SK-N-SH treated with all-trans-retinoic acid at 6 μM for 48 hours (cell line): ENCODE measurements at regions not wholly inside any gene's neighbourhood (a gene's known extent, or its start where the extent isn't known, plus 50 kb on each side); places are given as distances from the start of the nearest gene placed in this dataset.

Source experiments
- ATAC-seq: fragments of 200-7000 bp; cut with Tn5 transposase; 3 replicates; pipeline ENCODE4 v1.9.1; 2020; ENCODE audit warnings: mild to moderate bottlenecking, moderate library complexity
- ARNTL ChIP-seq: fragments of 450-650 bp; formaldehyde crosslinking; IDR thresholded peaks from 2 replicates; pipeline ENCODE4 v1.5.0; 2020; ENCODE audit warnings: low read depth, mild to moderate bottlenecking, moderate library complexity, borderline replicate concordance
- BACH2 ChIP-seq: fragments of 250-450 bp; sonication (Bioruptor Pico); IDR thresholded peaks from 2 replicates; pipeline ENCODE4 v1.9.0; 2021; ENCODE audit warnings: mild to moderate bottlenecking, borderline replicate concordance
- CREB5 ChIP-seq: fragments of 250-450 bp; sonication (Bioruptor Pico); IDR thresholded peaks from 2 replicates; pipeline ENCODE4 v1.5.1; 2020; ENCODE audit warnings: low read depth, mild to moderate bottlenecking, moderate library complexity
- CSDC2 ChIP-seq: fragments of 250-450 bp; sonication (Bioruptor Pico); IDR thresholded peaks from 2 replicates; pipeline ENCODE4 v1.5.0; 2020; ENCODE audit warnings: mild to moderate bottlenecking, moderate library complexity
- ESRRG ChIP-seq: fragments of 250-450 bp; sonication (Bioruptor Pico); IDR thresholded peaks from 2 replicates; pipeline ENCODE4 v1.6.1; 2021; ENCODE audit warnings: mild to moderate bottlenecking
- GLIS3 ChIP-seq: fragments of 250-450 bp; sonication (Bioruptor Pico); IDR thresholded peaks from 2 replicates; pipeline ENCODE4 v1.5.0; 2020; ENCODE audit warnings: mild to moderate bottlenecking, moderate library complexity
- ISL1 ChIP-seq: fragments of 250-450 bp; sonication (Bioruptor Pico); IDR thresholded peaks from 2 replicates; pipeline ENCODE4 v2.1.2; 2022; ENCODE audit warnings: mild to moderate bottlenecking, moderate library complexity
- OSR1 ChIP-seq: fragments of 250-450 bp; sonication (Bioruptor Pico); IDR thresholded peaks from 2 replicates; pipeline ENCODE4 v1.8.0; 2022; ENCODE audit warnings: moderate library complexity, mild to moderate bottlenecking, inconsistent platforms
- PATZ1 ChIP-seq: fragments of 250-450 bp; sonication (Bioruptor Pico); IDR thresholded peaks from 2 replicates; pipeline ENCODE4 v1.8.0; 2020; ENCODE audit warnings: mild to moderate bottlenecking, moderate library complexity, borderline replicate concordance
- PPARA ChIP-seq: fragments of 250-450 bp; sonication (Bioruptor Pico); IDR thresholded peaks from 2 replicates; pipeline ENCODE4 v1.5.0; 2020; ENCODE audit warnings: mild to moderate bottlenecking, borderline replicate concordance
- TCF4 ChIP-seq: fragments of 250-450 bp; sonication (Bioruptor Pico); IDR thresholded peaks from 2 replicates; pipeline ENCODE4 v1.8.0; 2021; ENCODE audit warnings: mild to moderate bottlenecking, moderate library complexity, borderline replicate concordance
- ZFP3 ChIP-seq: fragments of 250-450 bp; sonication (Bioruptor Pico); IDR thresholded peaks from 2 replicates; pipeline ENCODE4 v1.5.0; 2020; ENCODE audit warnings: mild to moderate bottlenecking, moderate library complexity
- ZFP30 ChIP-seq: fragments of 450-650 bp; formaldehyde crosslinking; IDR thresholded peaks from 2 replicates; pipeline ENCODE4 v1.5.0; 2022; ENCODE audit warnings: mild to moderate bottlenecking, moderate library complexity
- ZNF70 ChIP-seq: fragments of 450-650 bp; formaldehyde crosslinking; IDR thresholded peaks from 2 replicates; pipeline ENCODE4 v1.5.0; 2020; ENCODE audit warnings: mild to moderate bottlenecking, moderate library complexity
- ZNF8 ChIP-seq: fragments of 450-650 bp; formaldehyde crosslinking; IDR thresholded peaks from 2 replicates; pipeline ENCODE4 v1.5.0; 2020; ENCODE audit warnings: mild to moderate bottlenecking, moderate library complexity
- TF ChIP-seq, protein P1 (sequence below): fragments of 250-450 bp; sonication (Bioruptor Pico); IDR thresholded peaks from 2 replicates; pipeline ENCODE4 v1.8.0; 2021; ENCODE audit warnings: low read depth, mild to moderate bottlenecking, moderate library complexity, borderline replicate concordance
- TF ChIP-seq, protein P2 (sequence below): fragments of 250-450 bp; sonication (Bioruptor Pico); IDR thresholded peaks from 2 replicates; pipeline ENCODE4 v1.5.0; 2020; ENCODE audit warnings: mild to moderate bottlenecking, moderate library complexity

GRCh38 chr6:170162011-170162774 lies 128.7 kb downstream of the DLL1 start:
- ATAC-seq, result no peak
- TF ChIP-seq PPARA (CRISPR knock-in tag), result no peak
- TF ChIP-seq ISL1 (CRISPR knock-in tag), result no peak
- no peak for TF ChIP-seq ZFP30
- TF ChIP-seq, protein P1, sequence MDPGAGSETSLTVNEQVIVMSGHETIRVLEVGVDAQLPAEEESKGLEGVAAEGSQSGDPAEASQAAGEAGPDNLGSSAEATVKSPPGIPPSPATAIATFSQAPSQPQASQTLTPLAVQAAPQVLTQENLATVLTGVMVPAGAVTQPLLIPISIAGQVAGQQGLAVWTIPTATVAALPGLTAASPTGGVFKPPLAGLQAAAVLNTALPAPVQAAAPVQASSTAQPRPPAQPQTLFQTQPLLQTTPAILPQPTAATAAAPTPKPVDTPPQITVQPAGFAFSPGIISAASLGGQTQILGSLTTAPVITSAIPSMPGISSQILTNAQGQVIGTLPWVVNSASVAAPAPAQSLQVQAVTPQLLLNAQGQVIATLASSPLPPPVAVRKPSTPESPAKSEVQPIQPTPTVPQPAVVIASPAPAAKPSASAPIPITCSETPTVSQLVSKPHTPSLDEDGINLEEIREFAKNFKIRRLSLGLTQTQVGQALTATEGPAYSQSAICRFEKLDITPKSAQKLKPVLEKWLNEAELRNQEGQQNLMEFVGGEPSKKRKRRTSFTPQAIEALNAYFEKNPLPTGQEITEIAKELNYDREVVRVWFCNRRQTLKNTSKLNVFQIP (CRISPR knock-in tag), result no peak
- TF ChIP-seq BACH2 (CRISPR knock-in tag), result no peak
- TF ChIP-seq TCF4 (CRISPR knock-in tag), result no peak
- TF ChIP-seq ZNF8 (CRISPR knock-in tag), result no peak
- no peak for TF ChIP-seq CSDC2 (CRISPR knock-in tag)
- TF ChIP-seq GLIS3, result no peak

DNA sequence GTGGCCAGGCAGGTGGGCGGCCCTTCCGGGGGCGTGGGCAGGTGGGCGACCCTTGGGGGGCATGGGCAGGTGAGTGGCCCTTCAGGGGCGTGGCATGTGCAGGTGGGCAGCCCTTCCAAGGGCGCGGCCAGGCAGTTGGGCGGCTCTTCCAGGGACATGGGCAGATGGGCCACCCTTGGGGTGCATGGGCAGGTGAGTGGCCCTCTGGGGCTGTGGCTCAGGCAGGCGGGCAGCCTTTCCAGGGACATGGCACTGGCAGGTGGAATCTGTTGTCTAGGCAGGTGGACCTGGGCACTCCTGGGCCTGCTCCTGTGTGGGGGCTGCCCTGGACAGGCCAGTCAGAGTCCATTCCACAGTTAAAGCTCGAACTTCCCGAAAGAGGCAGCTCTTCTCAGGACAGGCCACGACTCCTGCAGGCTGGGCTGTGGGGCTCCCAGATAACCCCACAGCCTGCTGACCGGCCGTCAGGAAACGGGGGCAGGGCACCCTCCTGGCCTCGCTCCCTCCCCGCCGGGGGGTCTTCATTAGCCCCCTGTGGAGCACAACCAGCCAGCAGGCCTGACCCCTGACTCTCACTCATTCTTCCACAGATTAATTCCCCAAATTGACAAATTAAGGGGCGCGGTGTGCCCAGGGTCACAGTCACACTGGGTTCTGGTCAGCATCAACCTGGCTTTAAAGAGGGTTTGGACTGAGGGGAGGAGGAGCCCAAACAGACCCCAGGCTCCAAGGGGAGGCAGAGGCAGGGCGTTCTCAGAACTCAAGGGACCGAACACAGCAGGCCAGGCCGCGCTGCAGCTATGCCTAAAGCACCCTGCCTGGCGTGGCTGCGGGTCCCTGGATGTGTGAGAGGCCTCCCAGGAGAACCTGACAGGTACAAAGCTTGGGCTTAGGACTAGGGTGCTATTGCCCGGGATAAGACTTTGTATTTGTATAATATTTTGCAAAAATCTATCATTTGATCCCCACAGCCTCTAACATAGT lies 130.0 kb downstream of the DLL1 start:
- no peak for ATAC-seq
- TF ChIP-seq ZNF70 (CRISPR knock-in tag) (no peak), OSR1 (CRISPR knock-in tag) (no peak)

DNA sequence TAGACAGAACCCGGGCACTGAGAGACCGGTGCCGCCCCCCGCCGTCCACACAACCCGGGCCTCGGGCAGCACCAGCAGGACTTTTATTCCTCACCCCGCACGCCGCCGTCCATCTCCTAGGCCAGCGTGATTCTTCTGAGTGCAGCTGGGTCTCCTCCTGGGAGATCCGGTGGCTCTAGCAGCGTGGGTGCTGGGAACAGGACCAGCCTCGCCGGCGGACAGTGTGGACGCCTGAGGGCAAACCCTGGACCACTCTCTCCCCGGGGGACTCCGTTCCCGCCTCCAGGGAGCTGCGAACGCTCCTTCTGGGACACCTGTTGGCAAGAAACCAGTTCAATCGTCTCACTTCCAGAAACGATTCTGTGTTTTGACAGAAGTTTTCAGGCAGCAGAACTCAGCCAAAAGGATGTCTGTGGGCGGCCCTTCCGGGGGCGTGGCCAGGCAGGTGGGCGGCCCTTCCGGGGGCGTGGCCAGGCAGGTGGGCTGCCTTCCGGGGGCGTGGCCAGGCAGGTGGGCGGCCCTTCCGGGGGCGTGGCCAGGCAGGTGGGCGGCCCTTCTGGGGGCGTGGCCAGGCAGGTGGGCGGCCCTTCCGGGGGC lies 130.7 kb downstream of the DLL1 start:
- TF ChIP-seq PATZ1, result no peak
- no peak for TF ChIP-seq GLIS3
- TF ChIP-seq ZNF70 (CRISPR knock-in tag), result no peak
- TF ChIP-seq ZNF8 (CRISPR knock-in tag), result no peak
- TF ChIP-seq ZFP3, result no peak
- no peak for ATAC-seq

DNA sequence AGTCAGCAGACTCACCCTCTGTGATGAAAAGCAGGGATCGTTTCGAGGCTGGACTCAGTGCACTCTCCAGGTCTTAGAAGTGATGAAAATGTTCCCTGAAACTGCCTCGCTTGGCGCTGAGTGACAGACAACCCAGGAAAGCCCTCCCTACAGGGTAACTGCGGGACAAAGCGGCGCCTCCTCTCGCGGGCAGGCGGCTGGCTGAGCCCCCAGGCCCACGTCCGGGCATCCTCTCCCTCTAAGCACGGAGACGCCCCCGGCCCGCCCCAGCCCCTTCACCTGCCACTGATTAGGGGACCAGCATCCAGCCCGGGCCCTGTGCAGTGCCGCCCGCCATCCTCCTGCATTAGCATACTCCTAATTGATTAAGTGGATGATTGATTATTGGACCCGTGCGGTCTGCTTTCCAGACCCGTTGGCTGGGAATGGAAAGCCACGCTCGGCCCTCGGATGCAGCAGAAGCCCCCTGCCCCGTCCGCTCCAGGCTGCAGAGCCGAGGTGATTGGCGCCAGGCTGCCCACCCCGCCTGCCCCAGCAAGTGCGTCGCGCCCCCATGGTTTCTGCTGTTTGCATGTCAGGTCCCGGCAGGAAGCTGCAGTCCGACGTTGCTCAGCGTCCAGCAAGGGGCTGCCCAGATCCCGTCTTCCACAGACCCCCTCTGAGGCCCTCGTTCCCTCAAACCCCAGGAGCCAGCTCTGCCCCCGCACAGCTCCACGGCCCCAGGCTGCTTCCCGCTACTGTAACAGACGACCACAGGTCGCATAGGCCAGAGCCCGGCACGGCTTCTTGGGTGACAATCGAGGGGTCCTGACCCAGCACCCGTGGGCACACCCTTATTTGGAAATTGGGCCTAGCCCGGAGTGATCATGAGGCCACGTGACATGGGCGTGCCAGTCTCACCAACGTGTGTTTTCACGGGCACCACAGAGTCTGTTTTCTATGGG lies 131.6 kb downstream of the DLL1 start:
- ATAC-seq, result no peak

More for the DNA sequence above, 131.6 kb downstream of the DLL1 start:
- TF ChIP-seq PATZ1, result no peak
- no peak for TF ChIP-seq ZNF8 (CRISPR knock-in tag)
- TF ChIP-seq ARNTL (CRISPR knock-in tag), result no peak
- no peak for TF ChIP-seq ESRRG
- no peak for TF ChIP-seq ZFP30
- TF ChIP-seq CREB5 (CRISPR knock-in tag), result no peak
- TF ChIP-seq, protein P2, sequence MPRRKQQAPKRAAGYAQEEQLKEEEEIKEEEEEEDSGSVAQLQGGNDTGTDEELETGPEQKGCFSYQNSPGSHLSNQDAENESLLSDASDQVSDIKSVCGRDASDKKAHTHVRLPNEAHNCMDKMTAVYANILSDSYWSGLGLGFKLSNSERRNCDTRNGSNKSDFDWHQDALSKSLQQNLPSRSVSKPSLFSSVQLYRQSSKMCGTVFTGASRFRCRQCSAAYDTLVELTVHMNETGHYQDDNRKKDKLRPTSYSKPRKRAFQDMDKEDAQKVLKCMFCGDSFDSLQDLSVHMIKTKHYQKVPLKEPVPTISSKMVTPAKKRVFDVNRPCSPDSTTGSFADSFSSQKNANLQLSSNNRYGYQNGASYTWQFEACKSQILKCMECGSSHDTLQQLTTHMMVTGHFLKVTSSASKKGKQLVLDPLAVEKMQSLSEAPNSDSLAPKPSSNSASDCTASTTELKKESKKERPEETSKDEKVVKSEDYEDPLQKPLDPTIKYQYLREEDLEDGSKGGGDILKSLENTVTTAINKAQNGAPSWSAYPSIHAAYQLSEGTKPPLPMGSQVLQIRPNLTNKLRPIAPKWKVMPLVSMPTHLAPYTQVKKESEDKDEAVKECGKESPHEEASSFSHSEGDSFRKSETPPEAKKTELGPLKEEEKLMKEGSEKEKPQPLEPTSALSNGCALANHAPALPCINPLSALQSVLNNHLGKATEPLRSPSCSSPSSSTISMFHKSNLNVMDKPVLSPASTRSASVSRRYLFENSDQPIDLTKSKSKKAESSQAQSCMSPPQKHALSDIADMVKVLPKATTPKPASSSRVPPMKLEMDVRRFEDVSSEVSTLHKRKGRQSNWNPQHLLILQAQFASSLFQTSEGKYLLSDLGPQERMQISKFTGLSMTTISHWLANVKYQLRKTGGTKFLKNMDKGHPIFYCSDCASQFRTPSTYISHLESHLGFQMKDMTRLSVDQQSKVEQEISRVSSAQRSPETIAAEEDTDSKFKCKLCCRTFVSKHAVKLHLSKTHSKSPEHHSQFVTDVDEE, result no peak
